COR-L47 (cell line): ENCODE measurements at regions not wholly inside any gene's neighbourhood (a gene's known extent, or its start where the extent isn't known, plus 50 kb on each side); places are given as distances from the start of the nearest gene placed in this dataset.
A peak's percentile ranks its signal among the peaks of the same experiment; 100 is the strongest.
"Not testable (repeated sequence)": the region's sequence is repeated elsewhere in the genome, so short reads cannot be mapped to it uniquely, and the experiment has no call there.

Experiments
- DNase-seq: peaks from one replicate; lab custom pipeline; 2025; lab: John Stamatoyannopoulos, UW

DNA sequence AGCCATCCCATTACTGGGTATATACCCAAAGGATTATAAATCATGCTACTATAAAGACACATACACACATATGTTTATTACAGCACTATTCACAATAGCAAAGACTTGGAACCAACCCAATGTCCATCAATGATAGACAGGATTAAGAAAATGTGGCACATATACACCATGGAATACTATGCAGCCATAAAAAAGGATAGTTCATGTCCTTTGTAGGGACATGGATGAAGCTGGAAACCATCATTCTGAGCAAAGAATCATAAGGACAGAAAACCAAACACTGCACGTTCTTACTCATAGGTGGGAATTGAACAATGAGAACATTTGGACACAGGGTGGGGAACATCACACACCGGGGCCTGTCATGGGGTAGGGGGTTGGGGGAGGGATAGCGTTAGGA, 60.3 kb upstream of the NMU start:
- not testable (repeated sequence) for DNase-seq

DNA sequence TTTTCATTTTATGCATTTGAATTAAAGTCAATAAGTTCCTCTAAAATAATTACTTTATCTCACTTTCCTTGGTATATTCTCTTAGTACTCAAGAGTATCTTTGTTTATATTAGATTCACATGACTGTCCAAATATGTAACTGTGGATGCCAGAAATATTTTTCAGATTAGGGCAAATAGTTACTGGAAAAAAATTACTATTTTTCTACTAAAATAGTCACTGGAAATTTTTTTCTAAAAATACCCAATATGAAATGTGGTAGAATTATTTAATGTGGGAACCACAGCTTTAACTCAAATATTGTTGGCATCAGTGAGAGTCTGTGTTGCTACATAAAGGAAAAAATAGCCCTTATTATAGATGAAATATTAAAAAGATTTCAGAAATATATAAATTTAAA, 70.4 kb upstream of the NMU start:
- DNase-seq: no peak

DNA sequence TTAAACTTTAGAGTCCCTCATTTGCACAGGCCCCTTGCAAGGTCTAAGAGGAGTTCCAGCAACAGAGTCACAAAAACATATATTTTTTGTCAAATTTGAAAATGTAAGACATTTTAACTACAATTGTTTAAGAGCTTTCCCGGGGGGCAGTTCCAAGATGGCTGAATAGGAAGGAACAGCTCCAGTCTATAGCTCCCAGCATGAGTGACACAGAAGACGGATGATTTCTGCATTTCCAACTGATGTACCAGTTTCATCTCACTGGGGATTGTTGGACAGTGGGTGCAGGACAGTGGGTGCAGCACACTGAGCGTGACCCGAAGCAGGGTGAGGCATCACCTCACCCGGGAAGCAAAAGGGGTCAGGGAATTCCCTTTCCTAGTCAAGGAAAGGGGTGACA, 71.4 kb upstream of the NMU start:
- no peak for DNase-seq

DNA sequence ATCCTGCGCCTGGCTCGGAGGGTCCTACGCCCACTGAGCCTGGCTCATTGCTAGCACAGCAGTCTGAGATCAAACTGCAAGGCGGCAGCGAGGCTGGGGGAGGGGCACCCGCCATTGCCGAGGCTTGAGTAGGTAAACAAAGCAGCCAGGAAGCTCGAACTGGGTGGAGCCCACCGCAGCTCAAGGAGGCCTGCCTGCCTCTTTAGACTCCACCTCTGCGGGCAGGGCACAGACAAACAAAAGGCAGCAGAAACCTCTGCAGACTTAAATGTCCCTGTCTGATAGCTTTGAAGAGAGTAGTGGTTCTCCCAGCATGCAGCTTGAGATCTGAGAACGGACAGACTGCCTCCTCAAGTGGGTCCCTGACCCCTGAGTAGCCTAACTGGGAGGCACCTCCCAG, 71.9 kb upstream of the NMU start:
- DNase-seq: not testable (repeated sequence)

DNA sequence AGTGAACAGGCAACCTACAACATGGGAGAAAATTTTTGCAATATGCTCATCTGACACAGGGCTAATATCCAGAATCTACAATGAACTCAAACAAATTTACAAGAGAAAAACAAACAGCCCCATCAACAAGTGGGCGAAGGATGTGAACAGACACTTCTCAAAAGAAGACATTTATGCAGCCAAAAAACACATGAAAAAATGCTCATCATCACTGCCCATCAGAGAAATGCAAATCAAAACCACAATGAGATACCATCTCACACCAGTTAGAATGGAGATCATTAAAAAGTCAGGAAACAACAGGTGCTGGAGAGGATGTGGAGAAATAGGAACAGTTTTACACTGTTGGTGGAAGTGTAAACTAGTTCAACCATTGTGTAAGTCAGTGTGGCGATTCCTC, 76.7 kb upstream of the NMU start:
- not testable (repeated sequence) for DNase-seq

DNA sequence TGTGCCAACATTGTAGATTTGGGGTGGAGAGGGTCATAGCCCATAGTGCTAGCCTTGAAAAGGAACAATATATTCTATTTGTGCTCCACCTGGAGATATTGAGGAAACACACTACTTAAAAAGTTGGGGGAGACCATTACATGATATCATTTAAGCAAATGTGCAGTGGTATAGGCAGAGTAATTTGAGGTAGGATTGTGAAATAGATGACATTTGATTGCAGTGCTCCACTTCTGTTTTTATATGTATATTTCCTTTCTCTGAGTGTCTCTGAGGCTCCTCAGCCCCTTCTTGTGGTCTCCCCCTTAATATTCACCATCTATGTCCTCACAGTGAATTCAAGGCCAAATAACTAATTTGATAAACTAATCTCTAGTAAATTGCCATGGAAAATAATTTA, 85.6 kb upstream of the NMU start:
- DNase-seq: no peak

DNA sequence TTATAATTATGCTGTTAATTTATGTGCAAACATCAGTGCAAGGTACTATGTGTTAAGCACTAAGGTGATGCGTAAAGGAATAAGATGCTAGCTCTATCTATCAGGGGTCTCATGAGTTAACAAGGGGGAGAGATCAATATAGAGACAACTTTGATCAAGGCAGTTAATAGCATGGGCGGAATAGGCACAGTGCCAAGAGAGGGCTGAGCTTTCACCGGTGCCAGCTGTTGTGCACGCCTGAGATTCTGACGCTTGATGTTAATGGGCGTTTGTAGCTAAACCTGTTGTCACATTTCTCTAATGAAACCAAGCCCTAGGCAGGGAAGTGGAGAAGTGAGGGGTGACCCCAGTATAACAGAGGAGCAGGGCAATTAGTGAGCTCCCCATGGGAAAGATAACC, 86.0 kb upstream of the NMU start:
- DNase-seq: peak; percentile 32

DNA sequence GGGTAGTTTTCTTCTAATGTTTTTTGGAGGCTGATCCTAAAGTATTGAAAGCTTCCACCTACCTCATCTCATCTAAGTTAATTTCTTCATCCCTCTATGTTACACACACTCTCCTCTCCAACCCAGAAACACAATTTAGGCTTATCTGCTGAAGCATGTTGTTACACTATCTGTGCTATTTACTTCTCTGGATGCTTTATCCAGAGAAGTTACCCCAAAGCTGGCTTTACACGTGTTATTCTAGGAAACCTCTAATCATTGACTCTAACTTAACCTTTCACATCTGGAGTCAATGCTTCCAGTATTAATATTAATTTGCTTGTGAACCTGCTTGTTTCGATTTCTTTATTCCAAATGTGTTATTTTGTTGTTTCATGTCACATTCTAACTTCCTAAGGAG, 87.3 kb upstream of the NMU start:
- no peak for DNase-seq

DNA sequence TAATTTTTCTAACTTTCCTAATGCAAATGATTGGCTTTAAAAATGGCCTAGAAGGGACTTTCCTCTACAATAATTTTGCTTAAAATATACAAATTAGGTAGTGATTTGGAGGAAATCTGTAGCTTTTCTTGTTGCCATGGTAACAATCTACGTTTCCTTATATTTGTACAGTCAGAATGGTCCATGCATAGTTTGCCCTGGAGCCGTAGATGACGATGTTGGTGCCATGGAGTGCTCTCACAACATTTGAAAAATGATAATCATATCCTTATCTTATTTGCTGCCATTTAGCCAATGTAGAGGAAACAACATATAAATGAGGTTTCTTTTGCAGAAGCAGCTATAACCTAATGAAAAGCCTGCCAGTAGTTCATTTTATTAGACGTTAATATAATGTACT, 89.0 kb upstream of the NMU start:
- no peak for DNase-seq

DNA sequence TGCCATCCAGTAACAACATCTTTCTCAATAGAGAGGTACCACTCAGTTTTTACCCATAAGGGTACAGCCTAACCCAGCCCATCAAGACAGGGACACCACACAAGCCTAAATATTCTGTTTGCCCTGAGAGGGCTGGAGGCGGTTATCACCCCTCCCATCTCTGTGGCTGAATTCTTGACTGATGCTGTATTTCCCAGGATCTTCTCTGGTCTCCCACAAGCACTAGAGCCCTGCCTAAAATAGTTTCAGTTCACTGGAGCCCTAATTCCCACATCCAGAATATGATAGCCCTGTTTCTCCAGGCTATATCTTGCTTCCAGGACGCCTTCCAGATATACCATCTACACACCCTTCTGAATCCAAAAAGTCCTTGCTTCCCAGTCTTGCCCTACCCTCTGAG, 91.6 kb upstream of the NMU start:
- DNase-seq: no peak

DNA sequence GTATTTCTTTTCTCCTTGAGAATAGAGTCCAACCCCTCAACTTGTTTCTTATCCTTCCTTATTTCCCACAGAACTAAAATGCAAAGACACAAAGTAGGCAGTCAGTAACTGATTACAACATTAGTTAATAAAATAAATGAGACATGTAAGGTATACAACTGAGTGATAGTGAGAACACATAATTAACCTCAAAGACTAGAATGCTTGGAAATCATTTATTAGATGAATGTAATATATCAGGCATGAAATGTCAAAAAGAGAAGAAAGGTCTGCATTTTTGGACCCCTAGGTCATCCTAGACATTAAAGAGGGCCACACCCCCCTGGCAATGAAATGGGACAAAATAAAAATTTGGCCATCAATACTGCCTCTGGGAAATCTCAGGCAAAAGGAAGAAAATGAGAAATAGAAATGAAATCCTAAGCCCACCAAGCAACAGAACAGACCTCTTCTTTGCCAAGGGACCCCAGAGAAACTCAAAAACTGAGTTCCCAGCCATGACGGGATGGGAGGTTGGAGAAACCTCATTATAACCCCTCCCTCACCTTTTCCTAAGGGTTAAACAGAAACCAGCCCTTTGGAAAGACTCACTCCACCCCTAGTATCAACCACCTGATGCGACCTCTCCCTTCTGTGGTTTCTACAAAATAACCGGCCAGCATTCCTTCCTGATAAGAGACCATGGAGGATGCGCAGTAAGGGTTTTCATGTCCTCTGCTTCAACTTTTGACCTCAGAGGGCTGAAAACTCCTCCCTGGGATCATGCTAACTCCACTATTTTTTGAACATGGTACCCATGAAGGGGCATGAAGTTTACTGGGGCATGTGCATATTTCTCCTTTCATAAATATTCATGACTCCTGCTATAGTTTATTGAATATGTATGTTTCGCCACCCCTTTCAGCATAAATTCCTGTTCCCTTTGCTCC, 90.0 kb upstream of the EXOC1L start:
- DNase-seq: no peak

DNA sequence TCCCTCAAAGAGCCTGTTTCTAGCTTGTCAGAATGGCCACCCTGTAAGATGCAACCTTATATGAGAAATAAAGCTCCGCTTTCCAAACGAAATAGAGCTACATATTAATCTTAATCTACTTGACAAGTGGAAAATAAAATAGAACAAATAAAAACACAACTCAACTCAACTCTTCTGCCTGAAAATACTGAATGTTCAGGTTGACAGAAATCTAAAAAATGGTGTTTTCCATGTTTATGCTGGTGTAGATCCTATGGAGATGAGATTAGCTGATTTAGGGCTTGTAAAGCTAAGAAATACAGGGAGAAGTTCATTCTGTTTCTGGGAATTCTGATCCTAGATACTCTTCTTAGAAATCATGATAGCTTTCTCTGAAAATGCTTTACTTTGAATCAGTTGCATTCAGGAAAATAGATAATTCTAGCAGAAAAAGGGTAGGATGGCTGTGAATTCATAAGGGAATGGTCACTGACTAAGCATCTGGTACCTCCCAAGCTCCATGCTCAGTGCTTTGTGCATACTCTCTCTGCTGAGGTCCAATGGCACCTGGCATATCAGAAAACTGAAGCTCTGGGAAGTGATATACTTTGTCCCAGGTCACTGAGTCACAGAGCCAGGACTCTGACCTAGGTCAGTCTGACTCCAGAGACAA, 89.2 kb upstream of the EXOC1L start:
- no peak for DNase-seq

DNA sequence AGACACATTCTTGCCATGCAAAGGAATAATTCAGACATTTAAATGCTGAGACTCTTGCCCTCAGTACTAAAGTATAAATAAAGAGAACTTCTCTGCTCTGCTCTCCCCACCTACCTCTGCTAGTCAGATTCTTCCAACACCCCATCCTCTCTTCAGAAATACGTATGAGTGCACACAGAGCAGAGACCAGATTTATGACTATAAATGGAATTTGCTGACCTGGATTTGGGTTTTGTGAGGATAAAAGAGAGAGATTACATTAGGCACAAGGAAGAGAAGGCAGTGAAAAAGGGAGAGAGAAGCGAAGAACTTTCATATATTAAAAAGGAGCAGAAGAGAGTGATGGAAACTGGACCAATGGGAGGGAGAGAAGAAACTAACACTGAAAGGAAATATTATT, 87.6 kb upstream of the EXOC1L start:
- DNase-seq: no peak

DNA sequence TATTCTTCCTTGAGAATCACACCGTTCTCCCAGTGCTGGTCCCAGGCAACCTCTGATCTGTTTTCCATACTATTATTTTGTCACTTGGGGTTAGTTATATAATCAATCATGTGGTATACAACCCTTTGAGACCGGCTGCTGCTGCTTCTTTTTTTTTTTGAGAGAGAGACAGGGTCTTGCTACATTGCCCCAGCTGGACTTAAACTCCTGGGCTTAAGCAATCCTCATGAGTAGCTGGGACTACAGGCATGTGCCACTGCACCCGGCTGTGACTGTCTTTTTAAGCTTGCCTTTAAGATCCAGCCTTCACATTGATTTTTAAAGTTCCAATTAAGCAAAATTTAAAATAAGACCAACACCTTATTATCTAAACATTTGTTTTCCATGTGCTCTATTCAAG, 86.7 kb upstream of the EXOC1L start:
- DNase-seq: no peak

DNA sequence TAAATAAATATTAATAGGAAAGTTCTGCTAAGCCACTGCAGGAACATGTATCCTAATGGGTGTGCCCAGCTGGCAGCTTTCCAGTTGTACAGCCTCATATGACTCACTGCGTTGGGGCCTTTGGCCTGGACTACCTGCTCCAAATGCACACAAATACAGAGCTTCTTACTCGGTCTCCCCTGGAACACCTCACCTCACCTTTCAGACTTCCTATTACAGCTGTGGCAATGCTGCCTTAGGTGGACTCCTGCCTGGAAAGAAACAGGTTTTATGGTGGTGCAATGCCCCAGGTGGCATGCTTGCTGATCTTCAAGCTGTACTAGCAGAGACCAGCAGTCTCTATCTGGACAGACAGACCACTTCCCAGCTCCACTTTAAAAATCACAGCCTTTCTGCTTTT, 85.7 kb upstream of the EXOC1L start:
- peak; percentile 48 for DNase-seq

DNA sequence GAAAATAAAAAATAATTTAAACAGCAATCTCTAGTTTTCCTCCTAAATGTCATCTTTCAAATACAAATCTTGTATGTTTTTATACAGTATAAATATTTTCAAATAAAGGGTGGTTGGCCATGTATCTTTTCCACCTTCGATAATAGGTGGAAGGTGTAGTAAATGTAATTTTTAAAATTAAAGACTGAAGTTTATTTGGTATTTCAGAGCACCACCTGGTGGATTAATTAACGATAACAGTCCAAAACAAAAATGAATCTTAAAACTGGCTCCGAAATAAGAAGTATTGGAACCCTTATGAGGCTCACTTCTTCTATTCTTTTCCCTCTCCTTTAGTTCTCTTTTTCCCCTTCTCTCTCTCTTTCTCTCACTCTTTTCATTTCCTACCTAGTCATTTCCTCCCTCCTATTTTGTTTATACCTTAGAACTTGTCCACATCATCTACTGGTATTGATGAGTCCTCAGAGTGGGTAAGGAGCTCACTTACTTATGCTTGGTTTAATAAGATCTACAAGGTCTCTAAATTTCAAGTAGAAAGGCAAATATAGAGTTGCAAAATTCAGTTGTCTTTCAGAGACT, 82.9 kb upstream of the EXOC1L start:
- no peak for DNase-seq

DNA sequence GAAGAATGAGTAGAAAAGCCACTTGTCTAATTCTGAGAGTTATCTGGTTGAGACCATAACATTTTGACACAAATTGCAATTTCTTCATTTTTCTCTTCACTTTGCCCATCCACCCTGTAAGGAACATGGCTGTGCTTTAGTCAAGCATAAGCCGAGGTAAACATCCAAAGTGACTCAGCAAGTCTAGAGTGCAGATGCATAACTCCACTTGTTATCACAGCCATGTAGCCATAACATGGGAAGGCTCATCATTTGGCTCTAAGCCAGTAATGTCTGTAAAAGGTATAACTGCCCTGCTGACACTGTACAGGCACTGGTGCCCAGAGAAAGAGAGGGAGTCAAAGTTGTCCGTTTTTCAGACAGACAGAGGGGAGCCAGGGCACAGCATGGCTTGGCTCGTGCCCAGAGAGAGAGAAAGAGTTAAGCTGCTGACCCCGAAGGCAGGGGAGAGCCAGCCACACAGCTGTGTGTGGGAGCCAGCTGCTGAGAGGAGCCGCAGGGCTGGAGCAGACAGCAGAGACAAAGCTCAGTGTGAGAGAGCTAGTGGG, 76.9 kb upstream of the EXOC1L start:
- DNase-seq: peak; percentile 39

DNA sequence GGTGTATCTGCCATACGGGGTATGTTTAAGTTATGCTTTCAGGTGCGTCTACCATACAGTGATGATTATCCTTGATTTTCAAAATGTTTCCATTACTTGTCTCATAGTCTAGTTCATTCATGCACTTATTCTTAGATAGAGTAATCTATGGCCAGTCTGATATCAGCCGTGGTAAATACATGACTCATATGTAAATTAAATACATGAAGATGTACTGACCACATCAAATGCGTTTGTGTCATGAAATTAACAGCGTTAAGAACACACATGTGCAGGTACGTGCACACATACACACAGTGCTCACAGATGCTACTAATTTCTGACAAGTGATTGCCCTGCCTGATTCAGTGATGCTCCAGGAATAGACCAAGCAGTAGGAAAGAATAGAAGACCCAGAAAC, 75.2 kb upstream of the EXOC1L start:
- DNase-seq: no peak

DNA sequence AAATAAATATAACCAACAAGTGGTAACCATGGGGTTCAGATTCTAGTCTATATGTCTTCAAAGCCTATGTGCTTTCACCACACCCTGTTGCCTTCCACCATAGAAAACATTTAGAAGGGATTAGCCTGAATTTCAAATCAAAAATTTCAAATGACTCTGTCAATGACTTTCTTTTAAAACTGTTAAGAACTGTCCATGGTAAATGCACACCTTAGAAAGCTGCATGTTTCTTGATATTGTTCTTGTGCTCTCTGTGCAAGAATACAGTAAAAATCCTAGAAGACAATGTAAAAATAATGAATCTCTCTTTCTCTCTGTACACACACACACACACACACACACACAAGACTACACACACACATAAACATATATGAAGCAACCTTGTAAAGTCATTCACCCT, 74.6 kb upstream of the EXOC1L start:
- DNase-seq: no peak

DNA sequence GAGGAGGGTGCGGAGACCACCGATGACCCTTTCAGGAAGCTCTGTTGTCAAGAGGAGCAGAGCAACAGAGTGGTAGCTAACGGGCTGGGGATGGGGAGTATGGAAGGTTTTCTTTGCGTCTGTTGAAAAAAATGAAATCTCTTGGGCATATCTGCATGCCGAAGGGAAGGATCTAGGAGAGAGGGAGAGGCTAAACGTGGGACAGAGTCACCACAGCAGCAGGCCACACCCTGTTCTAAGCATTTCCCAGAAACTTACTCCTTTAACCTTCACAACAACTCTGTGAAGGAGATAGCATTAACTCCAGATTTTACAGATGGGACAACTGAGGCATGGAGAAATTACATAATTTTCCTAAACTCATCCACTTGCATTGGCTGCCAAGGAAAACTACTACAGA, 71.8 kb upstream of the EXOC1L start:
- DNase-seq: no peak

DNA sequence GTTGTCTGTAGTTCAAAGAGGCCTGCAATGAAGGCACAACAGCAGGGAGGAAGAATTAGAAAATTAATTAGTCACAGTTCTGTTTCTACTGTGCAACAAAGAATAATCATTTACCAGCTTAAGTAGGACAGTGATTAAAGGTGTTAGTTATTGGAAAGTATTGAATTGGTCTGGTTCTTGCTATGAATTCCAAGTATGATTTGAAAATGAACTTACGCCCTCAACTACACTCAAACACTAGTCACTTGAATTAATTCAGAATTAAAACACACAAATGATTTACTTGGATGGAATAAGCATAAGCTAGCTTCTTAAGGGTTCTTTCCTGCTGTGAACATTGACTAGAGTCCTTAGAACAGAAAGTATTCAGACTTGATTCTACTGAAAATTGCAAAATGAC, 69.9 kb upstream of the EXOC1L start:
- no peak for DNase-seq

DNA sequence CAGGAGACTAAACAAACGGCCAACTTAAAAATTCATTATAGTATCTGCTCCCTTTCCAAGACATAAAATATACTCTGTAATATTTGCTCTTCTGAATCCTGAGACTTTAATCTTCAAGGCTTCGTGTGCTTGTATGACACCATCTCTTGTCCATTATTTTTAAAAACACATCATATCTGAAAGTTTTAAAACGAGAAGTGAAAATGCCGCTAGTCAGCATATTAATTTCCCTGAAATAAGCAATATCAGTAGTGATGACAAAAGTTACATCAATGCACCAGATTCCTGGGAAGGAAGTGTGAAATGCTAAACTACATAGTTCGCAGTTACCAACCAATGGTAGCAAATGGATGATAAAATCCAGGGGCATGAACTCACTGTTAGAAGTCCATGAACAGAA, 66.8 kb upstream of the EXOC1L start:
- DNase-seq: no peak

DNA sequence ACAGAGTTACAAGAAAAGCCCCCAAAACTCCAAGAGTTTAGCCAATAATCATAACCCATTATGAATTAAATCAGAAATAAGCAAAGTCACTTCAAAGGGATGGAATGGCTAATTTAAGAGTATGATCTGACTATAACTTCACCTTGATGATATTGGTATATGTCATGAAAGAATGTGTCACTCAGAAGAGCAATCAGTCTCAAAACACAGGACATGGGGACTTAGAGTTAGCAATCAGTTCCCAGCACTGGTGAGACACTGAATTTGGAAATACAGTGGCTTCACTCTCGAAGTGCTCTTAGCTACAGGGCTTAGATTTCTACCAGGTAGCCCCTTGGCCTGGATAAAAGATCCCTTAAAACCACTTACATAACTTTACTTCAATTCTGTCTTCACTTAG, 65.7 kb upstream of the EXOC1L start:
- no peak for DNase-seq
